A549 (cell line): ENCODE measurements at regions not wholly inside any gene's neighbourhood (a gene's known extent, or its start where the extent isn't known, plus 50 kb on each side); places are given as distances from the start of the nearest gene placed in this dataset.

ENCODE experiments used
- ATAC-seq, 2 experiments: fragments of 200-7000 bp in 1 of 2; fragments of >200 bp in 1 of 2; cut with Nextera tagmentation in 1 of 2; cut with Tn5 transposase in 1 of 2; 3 replicates each; pipeline versions ENCODE4 v1.8.0 to v1.9.1; 2018 to 2020; ENCODE audit warnings: mild to moderate bottlenecking in 1 of 2, moderate library complexity in 1 of 2
- CTCF ChIA-PET: fragments of 300-600 bp; sonication (Branson Sonifier 250); formaldehyde crosslinking; extraction: SDS; loops from one replicate; lab custom pipeline; 2021; ENCODE audit warnings: antibody characterized with exemption, inconsistent platforms; lab: Yijun Ruan, JAX
- POLR2A ChIA-PET: fragments of 350-600 bp; formaldehyde crosslinking; extraction: SDS; loops from one replicate; lab custom pipeline; 2021; ENCODE audit warnings: antibody characterized with exemption, inconsistent platforms; lab: Yijun Ruan, JAX
- DNase-seq, 2 experiments: peaks; one replicate each; pipeline versions ENCODE4 v3.0.0 to v3.0.0-alpha.2; 2011 to 2016; ENCODE audit warnings: low read depth in 1 of 2, low spot score in 1 of 2
- FAIRE-seq: peaks from 2 replicates; lab custom pipeline; 2011; peaks lifted over from hg19 to GRCh38; lab: Jason Lieb, UNC
- H3K27ac ChIP-seq, 2 experiments: fragments of >200 bp; sonication (Bioruptor Twin); formaldehyde crosslinking; 3 replicates each; pipeline ENCODE4 v1.5.1; 2016 to 2017
- H3K4me1 ChIP-seq: fragments of >200 bp; sonication (Bioruptor Twin); formaldehyde crosslinking; 3 replicates; pipeline ENCODE4 v1.6.1; 2016
- H3K4me2 ChIP-seq: fragments of >200 bp; sonication (Bioruptor Twin); formaldehyde crosslinking; 3 replicates; pipeline ENCODE4 v1.6.1; 2016
- H3K4me3 ChIP-seq: fragments of >200 bp; sonication (Bioruptor Twin); formaldehyde crosslinking; 3 replicates; pipeline ENCODE4 v1.5.1; 2016
- H3K9me3 ChIP-seq: fragments of >200 bp; sonication (Bioruptor Twin); formaldehyde crosslinking; 3 replicates; pipeline ENCODE4 v1.6.1; 2016
- ATOH8 ChIP-seq: fragments of 250-450 bp; sonication (Bioruptor Pico); IDR thresholded peaks from 2 replicates; pipeline ENCODE4 v1.5.0; 2020; ENCODE audit warnings: low read depth, mild to moderate bottlenecking, moderate library complexity
- BHLHE40 ChIP-seq: IDR thresholded peaks from 2 replicates; pipeline ENCODE4 v1.6.1; 2012; ENCODE audit warnings: low read depth, low read length, inconsistent platforms
- CBX8 ChIP-seq: fragments of 200-600 bp; sonication (generic); IDR thresholded peaks from 2 replicates; pipeline ENCODE4 v1.6.1; 2016
- CHD2 ChIP-seq: fragments of 150-350 bp; IDR thresholded peaks from 2 replicates; pipeline ENCODE4 v1.6.1; 2014; ENCODE audit warnings: low read length; ENCODE audit not compliant: partially characterized antibody
- EHMT2 ChIP-seq: fragments of 200-600 bp; sonication (generic); IDR thresholded peaks from 2 replicates; pipeline ENCODE4 v1.6.1; 2016; ENCODE audit warnings: antibody characterized with exemption, low read depth, mild to moderate bottlenecking, moderate library complexity
- EP300 ChIP-seq, 2 experiments: fragments of >200 bp; sonication (Bioruptor Twin); formaldehyde crosslinking; IDR thresholded peaks; 2 replicates in 1 of 2; 3 replicates in 1 of 2; pipeline ENCODE4 v1.6.1; 2016 to 2017
- FOSL2 ChIP-seq, 2 experiments: fragments of 450-650 bp in 1 of 2; fragments of >200 bp in 1 of 2; sonication (Bioruptor Twin) in 1 of 2; formaldehyde crosslinking; IDR thresholded peaks; 2 replicates each; pipeline versions ENCODE4 v1.5.0 to v1.6.1; 2016 to 2020; ENCODE audit warnings: mild to moderate bottlenecking in 1 of 2, moderate library complexity in 1 of 2
- FOXS1 ChIP-seq: fragments of 250-450 bp; sonication (Bioruptor Pico); IDR thresholded peaks from 2 replicates; pipeline ENCODE4 v1.5.0; 2020; ENCODE audit warnings: mild to moderate bottlenecking, moderate library complexity
- HDAC2 ChIP-seq: fragments of 200-600 bp; sonication (generic); IDR thresholded peaks from 2 replicates; pipeline ENCODE4 v1.6.1; 2016
- HOXA7 ChIP-seq: fragments of 250-450 bp; sonication (Bioruptor Pico); IDR thresholded peaks from 2 replicates; pipeline ENCODE4 v1.5.0; 2020; ENCODE audit warnings: mild to moderate bottlenecking, moderate library complexity
- HOXB13 ChIP-seq: fragments of 250-450 bp; sonication (Bioruptor Pico); IDR thresholded peaks from 2 replicates; pipeline ENCODE4 v1.5.0; 2020; ENCODE audit warnings: low read depth, mild to moderate bottlenecking, moderate library complexity
- JUNB ChIP-seq: fragments of >200 bp; sonication (Bioruptor Twin); formaldehyde crosslinking; IDR thresholded peaks from 2 replicates; pipeline ENCODE4 v1.6.1; 2016
- KDM1A ChIP-seq: fragments of 200-600 bp; sonication (generic); IDR thresholded peaks from 2 replicates; pipeline ENCODE4 v1.6.1; 2016; ENCODE audit warnings: low read depth, mild to moderate bottlenecking
- KDM5A ChIP-seq: fragments of 200-600 bp; sonication (generic); IDR thresholded peaks from 2 replicates; pipeline ENCODE4 v1.6.1; 2016; ENCODE audit warnings: antibody characterized with exemption, mild to moderate bottlenecking
- RAD21 ChIP-seq, 2 experiments: fragments of >200 bp in 1 of 2; sonication (Bioruptor Twin) in 1 of 2; formaldehyde crosslinking in 1 of 2; IDR thresholded peaks in 1 of 2; conservative IDR thresholded peaks in 1 of 2; 2 replicates in 1 of 2; 3 replicates in 1 of 2; pipeline ENCODE4 v1.6.1; 2012 to 2018; ENCODE audit warnings: inconsistent platforms in 1 of 2
- RARB ChIP-seq: fragments of 250-450 bp; sonication (Bioruptor Pico); IDR thresholded peaks from 2 replicates; pipeline ENCODE4 v1.8.0; 2021; ENCODE audit warnings: mild to moderate bottlenecking, moderate library complexity
- RNF2 ChIP-seq: fragments of 200-600 bp; sonication (generic); IDR thresholded peaks from 2 replicates; pipeline ENCODE4 v1.6.1; 2016; ENCODE audit warnings: low read depth, mild to moderate bottlenecking, antibody characterized with exemption, moderate library complexity, borderline replicate concordance
- TP53 ChIP-seq: fragments of 250-450 bp; sonication (Bioruptor Pico); IDR thresholded peaks from 2 replicates; pipeline ENCODE4 v1.5.0; 2021; ENCODE audit warnings: mild to moderate bottlenecking, moderate library complexity
- ZNF302 ChIP-seq: fragments of 250-450 bp; sonication (Bioruptor Pico); IDR thresholded peaks from 2 replicates; pipeline ENCODE4 v1.9.0; 2021; ENCODE audit warnings: inconsistent platforms, mild to moderate bottlenecking, moderate library complexity
- ZSCAN20 ChIP-seq: fragments of 250-450 bp; sonication (Bioruptor Pico); IDR thresholded peaks from 2 replicates; pipeline ENCODE4 v1.8.0; 2022; ENCODE audit warnings: mild to moderate bottlenecking, moderate library complexity
- WGBS: methylation state at CpG from one replicate; pipeline ENCODE4 v1.1.6; 2017; ENCODE audit errors: missing lambda C conversion rate; 5-methylcytosine and 5-hydroxymethylcytosine counted together
- TF ChIP-seq, protein P1 (sequence below): fragments of 150-350 bp; IDR thresholded peaks from 2 replicates; pipeline ENCODE4 v1.6.1; 2014; ENCODE audit warnings: low read depth, mild to moderate bottlenecking, low read length
- TF ChIP-seq, protein P2 (sequence below): IDR thresholded peaks from 2 replicates; pipeline ENCODE4 v1.6.1; 2012; ENCODE audit warnings: low read depth, borderline replicate concordance

DNA sequence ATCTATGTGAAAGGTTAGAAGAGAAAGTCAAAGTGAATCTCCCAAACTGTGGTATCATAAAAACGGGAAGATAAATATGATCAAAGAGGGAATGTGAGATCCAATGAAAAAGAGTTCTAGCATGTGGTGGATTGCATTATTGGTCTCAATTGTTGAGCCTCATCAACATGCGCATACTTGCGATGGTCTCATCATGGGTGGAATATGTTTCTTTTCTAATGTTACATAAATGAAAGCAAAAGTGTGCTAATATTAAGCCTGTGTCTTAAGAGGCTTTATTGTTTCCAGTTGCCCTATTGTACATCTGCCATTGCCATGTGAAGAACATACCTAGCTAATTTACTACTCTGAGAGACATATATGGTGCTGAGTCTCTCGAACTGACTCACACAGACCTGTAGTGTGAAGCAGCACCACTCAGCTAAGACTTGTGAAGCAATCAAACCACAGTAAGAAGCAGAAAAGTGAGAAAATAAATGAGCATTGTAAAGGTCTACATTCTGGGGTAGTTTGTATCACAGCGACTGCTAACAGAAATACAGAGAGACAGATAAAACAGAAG lies 645.5 kb upstream of the PCDH15 start:
- TF ChIP-seq TP53 (CRISPR knock-in tag), result no peak
- no peak for TF ChIP-seq EP300 (IDR thresholded peaks at IDR 0.05)
- no peak for TF ChIP-seq ZSCAN20 (CRISPR knock-in tag)
- TF ChIP-seq RAD21 (conservative IDR thresholded peaks at IDR 0.05 in 1 of 2, IDR thresholded peaks at IDR 0.05 in 1 of 2), result no peak
- no peak for TF ChIP-seq HDAC2
- no peak for TF ChIP-seq HOXB13
- TF ChIP-seq RNF2, result no peak
- TF ChIP-seq RARB (CRISPR knock-in tag), result no peak
- TF ChIP-seq KDM5A, result no peak
- POLR2A ChIA-PET, result no interaction called here
- FAIRE-seq, result no peak
- no peak for ATAC-seq
- Histone ChIP-seq H3K9me3 (no peaks in the 10 kb centered on the region), H3K4me2 (no peak overlapping the region), H3K4me3 (no peak overlapping the region), H3K27ac (no peak overlapping the region), H3K4me1 (no peaks in the 10 kb centered on the region)
- CTCF ChIA-PET, result no interaction called here
- DNase-seq, result no peak
- 47% methylated on average over 5 of the region's 5 CpGs for WGBS

DNA sequence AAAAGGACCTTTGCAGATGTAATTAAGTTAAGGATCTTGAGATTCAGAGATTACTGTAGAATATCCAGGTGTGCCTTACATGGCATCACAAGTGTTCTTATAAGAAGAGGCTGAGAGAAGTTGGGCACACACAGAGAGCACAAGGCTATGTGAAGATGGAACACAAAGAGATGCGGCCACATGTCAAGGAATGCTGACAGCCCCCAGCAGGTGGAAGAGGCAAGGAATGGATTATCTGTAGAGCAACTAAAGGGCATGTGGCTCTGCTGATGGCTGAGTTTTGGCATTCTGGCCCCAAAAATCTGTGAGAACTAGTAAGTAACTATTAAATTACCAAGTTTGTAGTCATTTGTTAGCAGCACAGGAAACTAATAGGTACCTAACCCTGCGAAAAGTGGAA lies 640.7 kb upstream of the PCDH15 start:
- H3K9me3 ChIP-seq, result no peaks in the 10 kb centered on the region
- no peak for DNase-seq
- TF ChIP-seq CHD2, result no peak
- TF ChIP-seq, protein P1, sequence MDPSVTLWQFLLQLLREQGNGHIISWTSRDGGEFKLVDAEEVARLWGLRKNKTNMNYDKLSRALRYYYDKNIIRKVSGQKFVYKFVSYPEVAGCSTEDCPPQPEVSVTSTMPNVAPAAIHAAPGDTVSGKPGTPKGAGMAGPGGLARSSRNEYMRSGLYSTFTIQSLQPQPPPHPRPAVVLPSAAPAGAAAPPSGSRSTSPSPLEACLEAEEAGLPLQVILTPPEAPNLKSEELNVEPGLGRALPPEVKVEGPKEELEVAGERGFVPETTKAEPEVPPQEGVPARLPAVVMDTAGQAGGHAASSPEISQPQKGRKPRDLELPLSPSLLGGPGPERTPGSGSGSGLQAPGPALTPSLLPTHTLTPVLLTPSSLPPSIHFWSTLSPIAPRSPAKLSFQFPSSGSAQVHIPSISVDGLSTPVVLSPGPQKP, result no peak
- no peak for TF ChIP-seq FOSL2 (IDR thresholded peaks at IDR 0.05)
- no peak for TF ChIP-seq FOSL2 (CRISPR knock-in tag; IDR thresholded peaks at IDR 0.05)
- TF ChIP-seq ZNF302 (CRISPR knock-in tag), result no peak
- no peak for TF ChIP-seq FOXS1 (CRISPR knock-in tag)
- H3K27ac ChIP-seq, result no peak overlapping the region
- no peak overlapping the region for H3K4me3 ChIP-seq
- POLR2A ChIA-PET, result no interaction called here
- CTCF ChIA-PET, result no interaction called here
- 43% methylated on average over 2 of the region's 2 CpGs for WGBS
- no peak for FAIRE-seq
- H3K4me1 ChIP-seq, result no peaks in the 10 kb centered on the region
- no peak overlapping the region for H3K4me2 ChIP-seq
- ATAC-seq, result no peak

DNA sequence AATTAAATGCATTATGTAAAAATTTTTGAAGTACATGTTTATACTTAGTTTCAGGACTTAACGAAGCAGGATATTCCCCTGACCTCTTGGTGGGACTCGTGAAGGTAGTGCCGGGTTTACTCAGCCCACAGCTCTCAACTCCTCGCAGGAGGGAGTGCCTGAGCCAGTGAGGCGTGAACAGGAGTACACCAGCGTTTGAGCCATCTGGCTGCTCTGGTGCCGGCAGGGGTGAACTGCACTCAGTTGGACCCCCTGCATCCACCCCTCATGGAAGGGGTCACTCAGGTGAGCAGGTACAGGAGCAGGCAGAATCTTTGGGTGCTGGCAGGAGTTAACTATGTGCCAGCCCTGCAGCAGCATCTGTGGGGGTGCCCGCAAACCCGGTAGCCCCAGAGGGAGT lies 625.1 kb upstream of the PCDH15 start:
- no peak for TF ChIP-seq BHLHE40
- no peak for TF ChIP-seq FOXS1 (CRISPR knock-in tag)
- TF ChIP-seq JUNB, result no peak
- TF ChIP-seq HOXA7 (CRISPR knock-in tag), result no peak
- TF ChIP-seq RAD21 (conservative IDR thresholded peaks at IDR 0.05 in 1 of 2, IDR thresholded peaks at IDR 0.05 in 1 of 2), result no peak
- TF ChIP-seq CBX8, result no peak
- TF ChIP-seq EHMT2, result no peak
- TF ChIP-seq RARB (CRISPR knock-in tag), result no peak
- no peak for TF ChIP-seq ZSCAN20 (CRISPR knock-in tag)
- TF ChIP-seq TP53 (CRISPR knock-in tag), result no peak
- TF ChIP-seq ATOH8 (CRISPR knock-in tag), result no peak
- TF ChIP-seq, protein P2, sequence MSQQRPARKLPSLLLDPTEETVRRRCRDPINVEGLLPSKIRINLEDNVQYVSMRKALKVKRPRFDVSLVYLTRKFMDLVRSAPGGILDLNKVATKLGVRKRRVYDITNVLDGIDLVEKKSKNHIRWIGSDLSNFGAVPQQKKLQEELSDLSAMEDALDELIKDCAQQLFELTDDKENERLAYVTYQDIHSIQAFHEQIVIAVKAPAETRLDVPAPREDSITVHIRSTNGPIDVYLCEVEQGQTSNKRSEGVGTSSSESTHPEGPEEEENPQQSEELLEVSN, result no peak
- TF ChIP-seq KDM1A, result no peak
- DNase-seq (no peak), FAIRE-seq (no peak), ATAC-seq (no peak)
- H3K9me3 ChIP-seq, result no peaks in the 10 kb centered on the region
- ChIA-PET POLR2A (no interaction called here), CTCF (no interaction called here)
- 24% methylated on average over 8 of the region's 9 CpGs for WGBS
- no peak overlapping the region for H3K4me2 ChIP-seq
- no peak overlapping the region for H3K4me3 ChIP-seq
- H3K4me1 ChIP-seq, result no peaks in the 10 kb centered on the region
- H3K27ac ChIP-seq, result no peak overlapping the region
